NCI-H1417 treated with DMSO at 0.1 percent for 48 hours (cell line): ENCODE measurements at regions not wholly inside any gene's neighbourhood (a gene's known extent, or its start where the extent isn't known, plus 50 kb on each side); places are given as distances from the start of the nearest gene placed in this dataset.

Experiments
- DNase-seq: peaks from one replicate; lab custom pipeline; 2025; lab: John Stamatoyannopoulos, UW

- no peak for DNase-seq
Observed at GRCh38 chr9:103913899-103914298, 180.2 kb upstream of the SMC2 start.

GRCh38 chr9:103919605-103920209 lies 174.4 kb upstream of the SMC2 start:
- DNase-seq = no peak

- no peak for DNase-seq
Observed at GRCh38 chr9:103928442-103928841, 165.7 kb upstream of the SMC2 start.

GRCh38 chr9:103941104-103941503 lies 153.0 kb upstream of the SMC2 start:
- DNase-seq = no peak

- DNase-seq = no peak
Observed at GRCh38 chr9:103942200-103942599, 151.9 kb upstream of the SMC2 start.

GRCh38 chr9:103942651-103943050 lies 151.5 kb upstream of the SMC2 start:
- peak; percentile 89 for DNase-seq

- no peak for DNase-seq
Observed at GRCh38 chr9:103949096-103949495, 145.0 kb upstream of the SMC2 start.

- no peak for DNase-seq
Observed at GRCh38 chr9:103977163-103977562, 116.9 kb upstream of the SMC2 start.

- no peak for DNase-seq
Observed at GRCh38 chr9:103978396-103978795, 115.7 kb upstream of the SMC2 start.

- no peak for DNase-seq
Observed at GRCh38 chr9:103981912-103982311, 112.2 kb upstream of the SMC2 start.

GRCh38 chr9:103985077-103985476 lies 109.0 kb upstream of the SMC2 start:
- DNase-seq = no peak

GRCh38 chr9:103988821-103989220 lies 105.3 kb upstream of the SMC2 start:
- DNase-seq = no peak

GRCh38 chr9:103990311-103990710 lies 103.8 kb upstream of the SMC2 start:
- DNase-seq = no peak

- no peak for DNase-seq
Observed at GRCh38 chr9:103991001-103991400, 103.1 kb upstream of the SMC2 start.

GRCh38 chr9:103991698-103992097 lies 102.4 kb upstream of the SMC2 start:
- no peak for DNase-seq

- no peak for DNase-seq
Observed at GRCh38 chr9:103992938-103993579, 101.0 kb upstream of the SMC2 start.

GRCh38 chr9:103997856-103998370 lies 96.2 kb upstream of the SMC2 start:
- no peak for DNase-seq

- no peak for DNase-seq
Observed at GRCh38 chr9:103999375-104000062, 94.6 kb upstream of the SMC2 start.

GRCh38 chr9:104009826-104010225 lies 84.3 kb upstream of the SMC2 start:
- DNase-seq = no peak

GRCh38 chr9:104022083-104022482 lies 72.0 kb upstream of the SMC2 start:
- DNase-seq = no peak

- no peak for DNase-seq
Observed at GRCh38 chr9:104025104-104025503, 69.0 kb upstream of the SMC2 start.

GRCh38 chr9:104025945-104026344 lies 68.2 kb upstream of the SMC2 start:
- DNase-seq = no peak

GRCh38 chr9:104027295-104027694 lies 66.8 kb upstream of the SMC2 start:
- DNase-seq = no peak
